ENCODE measurements at regions not wholly inside any gene's neighbourhood (a gene's known extent, or its start where the extent isn't known, plus 50 kb on each side); places are given as distances from the start of the nearest gene placed in this dataset.

DNA sequence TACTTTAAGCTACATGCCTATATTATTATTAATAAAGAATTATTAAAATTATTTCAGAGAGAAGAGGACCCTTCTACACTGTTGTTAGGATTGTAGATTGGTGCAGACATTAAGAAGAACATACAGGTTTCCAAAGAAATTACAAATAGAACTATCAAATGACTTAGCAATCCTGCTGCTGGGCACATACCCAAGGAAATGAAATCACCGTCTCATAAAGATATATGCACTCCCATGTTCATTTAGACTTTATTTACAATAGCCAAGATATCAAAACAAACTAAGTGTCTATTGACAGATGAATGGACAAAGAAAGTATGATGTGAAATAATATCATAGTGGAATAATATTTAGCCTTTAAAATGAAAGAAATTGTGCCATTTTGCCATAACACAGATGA lies 687.7 kb upstream of the POU3F2 start:
- DNase-seq (no peak), ATAC-seq (no peak)
- Histone ChIP-seq H3K27me3 (ENCODE audit: low read depth) (no peaks in the 10 kb centered on the region), H3K4me1 (no peaks in the 10 kb centered on the region), H3K9me3 (no peaks in the 10 kb centered on the region), H3K36me3 (no peaks in the 10 kb centered on the region), H3K27ac (no peak overlapping the region), H3K4me3 (no peak overlapping the region)
- intact Hi-C loops (cut with DNase I), result no loop called here
- TF ChIP-seq, protein P1, sequence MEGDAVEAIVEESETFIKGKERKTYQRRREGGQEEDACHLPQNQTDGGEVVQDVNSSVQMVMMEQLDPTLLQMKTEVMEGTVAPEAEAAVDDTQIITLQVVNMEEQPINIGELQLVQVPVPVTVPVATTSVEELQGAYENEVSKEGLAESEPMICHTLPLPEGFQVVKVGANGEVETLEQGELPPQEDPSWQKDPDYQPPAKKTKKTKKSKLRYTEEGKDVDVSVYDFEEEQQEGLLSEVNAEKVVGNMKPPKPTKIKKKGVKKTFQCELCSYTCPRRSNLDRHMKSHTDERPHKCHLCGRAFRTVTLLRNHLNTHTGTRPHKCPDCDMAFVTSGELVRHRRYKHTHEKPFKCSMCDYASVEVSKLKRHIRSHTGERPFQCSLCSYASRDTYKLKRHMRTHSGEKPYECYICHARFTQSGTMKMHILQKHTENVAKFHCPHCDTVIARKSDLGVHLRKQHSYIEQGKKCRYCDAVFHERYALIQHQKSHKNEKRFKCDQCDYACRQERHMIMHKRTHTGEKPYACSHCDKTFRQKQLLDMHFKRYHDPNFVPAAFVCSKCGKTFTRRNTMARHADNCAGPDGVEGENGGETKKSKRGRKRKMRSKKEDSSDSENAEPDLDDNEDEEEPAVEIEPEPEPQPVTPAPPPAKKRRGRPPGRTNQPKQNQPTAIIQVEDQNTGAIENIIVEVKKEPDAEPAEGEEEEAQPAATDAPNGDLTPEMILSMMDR (IDR thresholded peaks at IDR 0.05), result no peak

- intact Hi-C loops (cut with DNase I), result no loop called here
- no peak for DNase-seq
- no peak overlapping the region for H3K4me3 ChIP-seq
- no peaks in the 10 kb centered on the region for H3K4me1 ChIP-seq
- no peaks in the 10 kb centered on the region for H3K9me3 ChIP-seq
- ATAC-seq, result no peak
- TF ChIP-seq, protein P1 (IDR thresholded peaks at IDR 0.05), result no peak
- H3K27ac ChIP-seq, result no peak overlapping the region
- no peaks in the 10 kb centered on the region for H3K27me3 ChIP-seq (ENCODE audit: low read depth)
- no peaks in the 10 kb centered on the region for H3K36me3 ChIP-seq
Measured at GRCh38 chr6:98156580-98156979, 677.8 kb upstream of the POU3F2 start.

DNA sequence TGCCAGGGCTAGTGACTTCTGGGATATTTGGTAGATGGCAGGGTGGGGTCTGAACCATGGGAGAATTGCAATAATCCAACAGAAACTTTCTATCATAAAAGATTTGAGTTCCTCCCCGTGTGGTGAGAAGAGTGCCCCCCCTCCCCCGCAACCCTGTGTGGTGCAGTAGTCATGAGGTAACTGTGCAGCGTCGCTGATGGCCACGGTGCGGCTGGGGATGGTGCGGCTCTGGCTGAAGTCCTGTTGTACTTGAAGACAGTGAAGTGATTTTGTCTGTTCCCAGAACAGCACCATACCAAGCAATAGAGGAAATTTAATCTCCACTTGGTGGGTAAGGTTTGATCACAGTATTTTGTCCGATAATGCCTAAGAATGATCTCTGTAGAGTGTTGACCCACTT lies 654.8 kb upstream of the POU3F2 start:
- Histone ChIP-seq H3K27ac (no peak overlapping the region), H3K27me3 (ENCODE audit: low read depth) (no peaks in the 10 kb centered on the region), H3K36me3 (no peaks in the 10 kb centered on the region), H3K4me1 (no peaks in the 10 kb centered on the region), H3K4me3 (no peak overlapping the region), H3K9me3 (no peaks in the 10 kb centered on the region)
- ATAC-seq, result no peak
- TF ChIP-seq, protein P1 (IDR thresholded peaks at IDR 0.05), result no peak
- no peak for DNase-seq
- intact Hi-C loops (cut with DNase I), result no loop called here

GRCh38 chr6:98200084-98200483 lies 634.3 kb upstream of the POU3F2 start:
- intact Hi-C loops (cut with DNase I), result no loop called here
- TF ChIP-seq, protein P1 (IDR thresholded peaks at IDR 0.05), result no peak
- H3K4me3 ChIP-seq, result no peak overlapping the region
- H3K27me3 ChIP-seq (ENCODE audit: low read depth), result no peaks in the 10 kb centered on the region
- H3K4me1 ChIP-seq, result no peaks in the 10 kb centered on the region
- DNase-seq (no peak), ATAC-seq (no peak)
- no peaks in the 10 kb centered on the region for H3K36me3 ChIP-seq
- H3K9me3 ChIP-seq, result no peaks in the 10 kb centered on the region
- no peak overlapping the region for H3K27ac ChIP-seq

- ATAC-seq (no peak), DNase-seq (no peak)
- H3K4me1 ChIP-seq, result no peaks in the 10 kb centered on the region
- H3K27ac ChIP-seq, result no peak overlapping the region
- no peak overlapping the region for H3K4me3 ChIP-seq
- intact Hi-C loops (cut with DNase I), result no loop called here
- TF ChIP-seq, protein P1 (IDR thresholded peaks at IDR 0.05), result no peak
- H3K27me3 ChIP-seq (ENCODE audit: low read depth), result no peaks in the 10 kb centered on the region
- no peaks in the 10 kb centered on the region for H3K36me3 ChIP-seq
- no peaks in the 10 kb centered on the region for H3K9me3 ChIP-seq
Measured at GRCh38 chr6:98203170-98203806, 631.1 kb upstream of the POU3F2 start.
